Psoas muscle (tissue), 7 donors: ENCODE measurements at regions not wholly inside any gene's neighbourhood (a gene's known extent, or its start where the extent isn't known, plus 50 kb on each side); places are given as distances from the start of the nearest gene placed in this dataset.

Experiments
- ATAC-seq, 4 donors: fragments of 200-7000 bp; cut with Tn5 transposase; one replicate each; pipeline ENCODE4 v1.9.1; 2020; ENCODE audit warnings: moderate library complexity in 3 of 4, mild to moderate bottlenecking in 2 of 4
- DNase-seq, 2 donors: peaks; one replicate each; pipeline ENCODE4 v3.0.0-alpha.2; 2020
- H3K27ac ChIP-seq: fragments of 200-600 bp; one replicate; pipeline ENCODE4 v1.8.0; 2022
- H3K27me3 ChIP-seq, 3 donors: fragments of 200-600 bp in 1 of 3; one replicate each; pipeline versions ENCODE4 v1.6.1 to v1.8.0; 2013 to 2022; ENCODE audit warnings: low read length in 2 of 3, mild to moderate bottlenecking in 2 of 3, moderate library complexity in 1 of 3; ENCODE audit not compliant: insufficient read depth in 3 of 3
- H3K36me3 ChIP-seq, 2 donors: fragments of 200-600 bp in 1 of 2; one replicate each; pipeline versions ENCODE4 v1.6.1 to v1.8.0; 2013 to 2022; ENCODE audit warnings: low read depth in 1 of 2, mild to moderate bottlenecking in 1 of 2, moderate library complexity in 1 of 2; ENCODE audit not compliant: insufficient read depth in 1 of 2
- H3K4me1 ChIP-seq: fragments of 200-600 bp; one replicate; pipeline ENCODE4 v1.8.0; 2022
- H3K4me3 ChIP-seq: fragments of 200-600 bp; one replicate; pipeline ENCODE4 v1.8.0; 2022; ENCODE audit warnings: mild to moderate bottlenecking
- H3K9me3 ChIP-seq: fragments of 200-600 bp; one replicate; pipeline ENCODE4 v1.8.0; 2022
- CTCF ChIP-seq: fragments of 200-600 bp; IDR thresholded peaks from one replicate; pipeline ENCODE4 v1.8.0; 2022; ENCODE audit warnings: antibody characterized with exemption
- WGBS, 3 donors: extraction: QIAGEN DNeasy Blood & Tissue Kit; methylation state at CpG; one replicate each; pipeline versions ENCODE4 v1.1.6 to v1.1.7; 2013; 5-methylcytosine and 5-hydroxymethylcytosine counted together
- intact Hi-C, 2 donors: fragments of 100-400 bp; cut with DNase I; formaldehyde crosslinking; loops; one replicate each; pipeline versions ENCODE4 v1.11.0 to v1.14.2; 2022
- donor health status: healthy with polysubstance abuse.
- donor health status: DM: no; HTN: no; CAD: no; lungs with moderate emphysema.
- donor health status: Bipolar disorder and iron deficiency.
- donor health status: healthy.
- donor health status: DM: yes; HTN: yes; CAD: no.
- donor health status: DM: no; HTN: no; CAD: no.
- donor health status: DM: yes; HTN: yes; CAD: no.

DNA sequence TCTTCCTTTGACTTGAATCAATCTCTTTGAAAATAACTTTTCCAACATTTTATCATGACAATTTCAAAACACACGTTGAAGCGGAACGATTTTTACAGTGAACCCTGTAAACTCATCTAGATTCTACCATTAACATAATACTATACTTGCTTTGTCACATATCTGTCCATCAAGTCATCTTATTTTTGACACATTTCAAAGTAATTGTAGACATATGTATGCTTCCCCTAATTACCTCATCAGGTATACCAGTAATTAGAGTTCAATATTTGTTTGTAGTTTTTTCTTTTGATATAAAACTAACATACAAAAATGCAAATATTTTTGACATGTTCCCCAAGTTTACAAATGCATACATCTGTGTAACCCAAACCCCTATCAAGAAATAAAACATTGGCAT, 140.4 kb downstream of the DACT1 start:
- no peak for ATAC-seq
- no peak overlapping the region for H3K27ac ChIP-seq
- no peaks in the 10 kb centered on the region for H3K4me1 ChIP-seq
- no peaks in the 10 kb centered on the region for H3K36me3 ChIP-seq
- H3K27me3 ChIP-seq = no peaks in the 10 kb centered on the region
- WGBS, 3 donors = 88 to 97% (median 90%) methylated on average over 3 of the region's 3 CpGs
- H3K9me3 ChIP-seq = no peaks in the 10 kb centered on the region
- no peak for TF ChIP-seq CTCF
- intact Hi-C loops = no loop called here
- H3K4me3 ChIP-seq = no peak overlapping the region
- no peak for DNase-seq

DNA sequence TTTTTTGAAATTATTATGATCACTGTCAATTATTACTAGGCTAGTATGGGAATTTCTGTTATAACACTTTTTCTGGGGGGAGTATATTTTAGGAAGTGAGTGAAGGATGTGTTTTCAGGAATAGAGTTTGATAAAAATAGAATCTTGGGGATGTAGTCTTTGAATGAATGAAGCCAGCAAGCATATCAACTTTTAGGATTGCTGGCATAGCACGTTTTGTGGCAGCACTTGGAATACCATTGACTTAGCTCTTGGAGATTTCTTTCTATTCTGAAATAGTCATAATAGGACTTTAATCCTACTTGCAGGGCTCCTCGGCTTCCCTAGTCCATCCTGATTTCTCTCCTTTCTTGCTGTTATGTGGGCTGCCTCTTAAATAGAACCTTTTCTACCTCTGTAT, 141.6 kb downstream of the DACT1 start:
- H3K27me3 ChIP-seq = peaks cover 0 to 1% (median 0%) of the 10 kb centered on the region in 3 donors
- WGBS, 3 donors = 20 to 40% (median 25%) methylated on average over 2 of the region's 2 CpGs
- H3K4me1 ChIP-seq = no peaks in the 10 kb centered on the region
- no peaks in the 10 kb centered on the region for H3K9me3 ChIP-seq
- ATAC-seq (no peak), DNase-seq (no peak)
- TF ChIP-seq CTCF = no peak
- no peak overlapping the region for H3K27ac ChIP-seq
- intact Hi-C loops = no loop called here
- no peaks in the 10 kb centered on the region for H3K36me3 ChIP-seq
- no peak overlapping the region for H3K4me3 ChIP-seq

DNA sequence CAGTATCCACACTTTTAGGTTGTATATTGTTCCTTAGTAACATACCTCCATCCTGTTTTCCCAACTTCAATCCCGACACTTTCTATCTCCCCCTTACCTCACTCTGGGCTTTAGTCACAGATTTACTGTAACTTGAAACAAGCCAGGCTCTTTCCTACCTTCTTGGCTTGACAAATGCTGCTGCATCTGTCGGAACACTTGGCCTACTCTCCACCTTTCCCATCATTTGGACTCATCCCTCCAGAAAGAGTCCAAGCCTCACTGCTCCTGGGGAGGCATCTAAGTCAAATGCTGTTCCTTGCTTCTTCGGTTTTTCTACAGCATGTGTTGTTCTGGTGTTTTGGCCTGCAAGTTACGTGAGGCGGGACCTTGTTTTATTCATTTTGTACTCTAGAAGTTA, 142.4 kb downstream of the DACT1 start:
- Histone ChIP-seq H3K9me3 (no peaks in the 10 kb centered on the region), H3K27me3 (peaks cover 0 to 1% (median 0%) of the 10 kb centered on the region in 3 donors), H3K27ac (no peak overlapping the region), H3K4me3 (no peak overlapping the region), H3K4me1 (no peaks in the 10 kb centered on the region), H3K36me3 (no peaks in the 10 kb centered on the region)
- ATAC-seq (no peak), DNase-seq (no peak)
- TF ChIP-seq CTCF = no peak
- intact Hi-C loops = loop anchor here in 1 of 2 donors (2.0 kb wide), 1 partner anchor 73 kb away; no protein-coding TSS in a partner anchor
- WGBS, 3 donors = 66 to 85% (median 70%) methylated on average over 5 of the region's 5 CpGs

DNA sequence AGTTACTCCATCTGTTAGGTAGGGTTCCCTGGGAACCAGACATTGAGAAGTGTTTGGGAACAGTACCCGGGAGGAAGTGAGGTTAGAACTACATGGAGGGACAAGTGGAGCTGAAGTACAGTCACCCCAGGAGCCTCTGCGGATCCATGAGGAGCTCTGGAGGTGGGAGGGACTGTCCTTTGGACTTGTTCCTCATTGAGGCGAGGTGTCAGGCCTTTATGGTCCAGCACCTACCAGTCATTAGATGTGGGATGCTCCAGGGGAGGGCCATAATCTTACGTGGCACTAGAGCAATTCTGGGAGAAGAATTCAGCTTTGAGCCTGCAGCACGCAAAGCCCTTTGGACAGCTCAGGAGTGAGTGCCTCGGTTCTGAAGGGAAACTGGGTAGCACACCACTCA, 142.8 kb downstream of the DACT1 start:
- no peak for TF ChIP-seq CTCF
- no peak for DNase-seq
- Histone ChIP-seq H3K4me1 (no peaks in the 10 kb centered on the region), H3K36me3 (no peaks in the 10 kb centered on the region), H3K9me3 (no peaks in the 10 kb centered on the region), H3K27ac (no peak overlapping the region), H3K27me3 (peaks cover 0 to 1% (median 0%) of the 10 kb centered on the region in 3 donors), H3K4me3 (no peak overlapping the region)
- ATAC-seq = no peak
- intact Hi-C loops = loop anchor here in 1 of 2 donors (2.0 kb wide), 1 partner anchor 72 kb away; no protein-coding TSS in a partner anchor
- 93 to 97% (median 95%) methylated on average over 6 of the region's 6 CpGs for WGBS, 3 donors

GRCh38 chr14:58782011-58782410, 144.2 kb downstream of the DACT1 start:
- DNase-seq (no peak), ATAC-seq (no peak)
- Histone ChIP-seq H3K36me3 (no peaks in the 10 kb centered on the region), H3K4me3 (no peak overlapping the region), H3K9me3 (no peaks in the 10 kb centered on the region), H3K27ac (no peak overlapping the region), H3K4me1 (no peaks in the 10 kb centered on the region), H3K27me3 (peaks cover 0 to 1% (median 0%) of the 10 kb centered on the region in 3 donors)
- intact Hi-C loops = no loop called here
- TF ChIP-seq CTCF = no peak
- 91 to 97% (median 93%) methylated on average over 6 of the region's 6 CpGs for WGBS, 3 donors
